ENCODE measurements at regions not wholly inside any gene's neighbourhood (a gene's known extent, or its start where the extent isn't known, plus 50 kb on each side); places are given as distances from the start of the nearest gene placed in this dataset.
"Not testable (repeated sequence)": the region's sequence is repeated elsewhere in the genome, so short reads cannot be mapped to it uniquely, and the experiment has no call there.

GRCh38 chr21:35195232-35195631 lies 146.1 kb upstream of the RUNX1 start:
- no peak for DNase-seq (ENCODE audit: low spot score)
- TF ChIP-seq CTCF (IDR thresholded peaks at IDR 0.05): no peak
- no peak for ATAC-seq (ENCODE audit: low FRiP score)

GRCh38 chr21:35191754-35192153 lies 142.7 kb upstream of the RUNX1 start:
- DNase-seq (ENCODE audit: low spot score) (no peak), ATAC-seq (ENCODE audit: low FRiP score) (no peak)
- no peak for TF ChIP-seq CTCF (IDR thresholded peaks at IDR 0.05)

- no peak for DNase-seq (ENCODE audit: low spot score)
- no peak for ATAC-seq (ENCODE audit: low FRiP score)
- no peak for TF ChIP-seq CTCF (IDR thresholded peaks at IDR 0.05)
These were observed 142.0 kb upstream of the RUNX1 start for GRCh38 chr21:35191128-35191527.

GRCh38 chr21:35190201-35190701 lies 141.1 kb upstream of the RUNX1 start:
- no peak for TF ChIP-seq CTCF (IDR thresholded peaks at IDR 0.05)
- peak; percentile 45 for ATAC-seq (ENCODE audit: low FRiP score)

GRCh38 chr21:35189077-35189863 lies 140.2 kb upstream of the RUNX1 start:
- no peak for TF ChIP-seq CTCF (IDR thresholded peaks at IDR 0.05)
- no peak for DNase-seq (ENCODE audit: low spot score)
- ATAC-seq (ENCODE audit: low FRiP score): peak; percentile 97

More at GRCh38 chr21:35190201-35190701, 141.1 kb upstream of the RUNX1 start:
- no peak for DNase-seq (ENCODE audit: low spot score)

- not testable (repeated sequence) for ATAC-seq (ENCODE audit: low FRiP score); DNase-seq (ENCODE audit: low spot score)
These were observed 134.3 kb upstream of the RUNX1 start for GRCh38 chr21:35183389-35183788.

- no peak for TF ChIP-seq CTCF (IDR thresholded peaks at IDR 0.05)
- no peak for DNase-seq (ENCODE audit: low spot score)
- ATAC-seq (ENCODE audit: low FRiP score): no peak
These were observed 131.0 kb upstream of the RUNX1 start for GRCh38 chr21:35179990-35180540.
